CD8-positive, alpha-beta memory T cell (primary cell): ENCODE measurements at regions not wholly inside any gene's neighbourhood (a gene's known extent, or its start where the extent isn't known, plus 50 kb on each side); places are given as distances from the start of the nearest gene placed in this dataset.

Experiments
- CTCF ChIA-PET: fragments of 350-600 bp; sonication (Branson Sonifier 250); formaldehyde crosslinking; loops from one replicate; lab custom pipeline; 2021; ENCODE audit warnings: antibody characterized with exemption; lab: Charles Lee
- POLR2A ChIA-PET: fragments of 350-600 bp; sonication (Branson Sonifier 250); formaldehyde crosslinking; loops from one replicate; lab custom pipeline; 2021; ENCODE audit warnings: antibody characterized with exemption; lab: Charles Lee
- DNase-seq, 5 donors: peaks; one replicate each; pipeline versions ENCODE4 v3.0.0 to v3.0.0-alpha.2; 2020 to 2022; ENCODE audit warnings: mixed read lengths in 1 of 5
- H3K27ac ChIP-seq: one replicate; pipeline ENCODE4 v1.7.0; 2013; ENCODE audit warnings: low read depth, mild to moderate bottlenecking, low read length, moderate library complexity
- H3K27me3 ChIP-seq: 2 replicates; pipeline ENCODE4 v1.7.0; 2013; ENCODE audit warnings: low read length, mild to moderate bottlenecking; ENCODE audit not compliant: insufficient read depth, poor library complexity, severe bottlenecking
- H3K36me3 ChIP-seq: 2 replicates; pipeline ENCODE4 v1.7.0; 2013; ENCODE audit warnings: mild to moderate bottlenecking, low read length, moderate library complexity; ENCODE audit not compliant: insufficient read depth
- H3K4me1 ChIP-seq: 2 replicates; pipeline ENCODE4 v1.7.0; 2013; ENCODE audit warnings: mild to moderate bottlenecking, low read length, moderate library complexity; ENCODE audit not compliant: insufficient read depth
- H3K4me3 ChIP-seq: 2 replicates; pipeline ENCODE4 v1.7.0; 2013; ENCODE audit warnings: mild to moderate bottlenecking, low read length
- H3K9me3 ChIP-seq: 2 replicates; pipeline ENCODE4 v1.7.0; 2013; ENCODE audit warnings: mild to moderate bottlenecking, low read length
- H3K27ac Mint-ChIP-seq, 8 donors: one replicate each; pipeline ENCODE4 v1.8.0; 2020 to 2021; ENCODE audit warnings: mixed read lengths in 8 of 8, mild to moderate bottlenecking in 6 of 8, inconsistent platforms in 3 of 8, moderate library complexity in 3 of 8
- H3K27me3 Mint-ChIP-seq, 2 donors: one replicate each; pipeline ENCODE4 v1.8.0; 2020 to 2021; ENCODE audit warnings: mixed read lengths in 2 of 2, mild to moderate bottlenecking in 1 of 2, moderate library complexity in 1 of 2
- H3K36me3 Mint-ChIP-seq, 3 donors: one replicate each; pipeline ENCODE4 v1.8.0; 2020 to 2021; ENCODE audit warnings: mixed read lengths in 3 of 3, inconsistent platforms in 1 of 3, mild to moderate bottlenecking in 1 of 3
- H3K4me1 Mint-ChIP-seq, 3 donors: one replicate each; pipeline ENCODE4 v1.8.0; 2020 to 2021; ENCODE audit warnings: mixed read lengths in 3 of 3, inconsistent platforms in 1 of 3, mild to moderate bottlenecking in 1 of 3
- H3K4me3 Mint-ChIP-seq, 7 donors: one replicate each; pipeline ENCODE4 v1.8.0; 2020 to 2021; ENCODE audit warnings: mixed read lengths in 7 of 7, mild to moderate bottlenecking in 6 of 7, moderate library complexity in 4 of 7, inconsistent platforms in 2 of 7
- H3K9me3 Mint-ChIP-seq, 5 donors: one replicate each; pipeline ENCODE4 v1.8.0; 2020 to 2022; ENCODE audit warnings: mixed read lengths in 5 of 5, mild to moderate bottlenecking in 3 of 5, moderate library complexity in 2 of 5, inconsistent platforms in 1 of 5

DNA sequence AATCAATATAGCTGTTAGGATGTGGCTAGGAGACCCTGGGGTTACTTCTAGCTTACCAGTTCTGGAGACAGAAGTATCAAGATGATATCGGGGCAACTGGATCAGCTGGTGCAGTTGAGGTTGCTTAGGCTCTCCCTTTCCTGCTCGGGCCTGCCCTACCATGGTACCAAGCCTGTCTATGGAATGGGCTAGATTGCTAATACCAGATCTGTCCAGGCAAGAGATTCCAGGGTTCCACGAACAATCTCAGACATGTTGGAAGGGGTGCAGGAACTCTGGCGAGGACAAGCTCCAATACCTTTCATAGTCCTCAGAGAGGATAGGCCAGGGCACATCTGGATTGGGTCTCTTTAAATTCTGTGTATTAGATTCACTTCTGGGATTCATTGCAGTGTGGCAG is 53.8 kb downstream of the ADM start:
- H3K9me3 Mint-ChIP-seq: peaks cover 0 to 10% (median 2%) of the 10 kb centered on the region in 5 donors
- Histone ChIP-seq H3K27ac (no peak overlapping the region), H3K4me1 (no peaks in the 10 kb centered on the region), H3K36me3 (no peaks in the 10 kb centered on the region), H3K27me3 (no peaks in the 10 kb centered on the region), H3K4me3 (no peak overlapping the region), H3K9me3 (no peaks in the 10 kb centered on the region)
- H3K27me3 Mint-ChIP-seq: peaks cover 21 to 65% of the 10 kb centered on the region in 2 donors
- no peak overlapping the region for H3K27ac Mint-ChIP-seq
- POLR2A ChIA-PET: no interaction called here
- peaks cover 0 to 3% (median 0%) of the 10 kb centered on the region in 3 donors for H3K4me1 Mint-ChIP-seq
- H3K36me3 Mint-ChIP-seq: peaks cover 0 to 3% (median 0%) of the 10 kb centered on the region in 3 donors
- H3K4me3 Mint-ChIP-seq: no peak overlapping the region
- no peak for DNase-seq
- CTCF ChIA-PET: no interaction called here

DNA sequence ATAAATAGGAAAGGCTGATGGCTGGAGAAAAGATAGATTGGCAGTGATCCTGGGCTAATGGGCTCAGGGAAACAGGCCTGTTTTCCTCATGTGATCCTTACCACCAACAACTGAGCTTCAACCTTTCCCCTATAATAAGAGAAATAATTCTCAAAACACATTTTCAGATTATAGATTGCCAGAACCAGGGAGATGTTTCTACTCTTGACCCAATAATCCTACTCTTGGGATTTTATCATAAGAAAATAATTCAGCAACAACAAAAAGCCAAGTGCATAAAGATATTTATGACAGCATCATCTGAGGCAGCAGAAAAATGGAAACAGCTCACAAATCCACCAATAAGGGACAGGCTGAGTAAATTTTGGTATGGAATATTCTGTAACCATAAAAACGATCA is 54.3 kb downstream of the ADM start:
- POLR2A ChIA-PET: no interaction called here
- H3K27me3 Mint-ChIP-seq: peaks cover 18 to 63% of the 10 kb centered on the region in 2 donors

DNA sequence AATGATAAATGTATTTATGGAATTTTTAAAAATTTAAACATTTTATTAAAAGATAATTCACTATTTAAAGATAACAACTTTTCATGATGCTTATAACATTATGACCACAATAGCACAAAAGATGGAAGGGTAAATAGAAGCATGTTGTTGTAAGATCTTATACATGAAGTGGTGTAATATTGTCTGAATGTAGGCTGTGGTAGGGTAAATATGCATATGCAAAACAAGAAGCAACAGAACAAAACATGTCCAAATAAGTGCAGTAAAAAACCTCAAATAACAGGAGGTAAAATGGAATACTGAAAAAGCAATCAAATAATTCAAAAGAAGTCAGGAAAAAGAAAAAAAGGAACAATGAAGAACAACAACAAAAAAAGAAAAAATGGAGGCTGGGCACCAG is 56.0 kb downstream of the ADM start:
- no peaks in the 10 kb centered on the region for H3K9me3 ChIP-seq

More for the DNA sequence above, 54.3 kb downstream of the ADM start:
- Mint-ChIP-seq H3K4me1 (peaks cover 0 to 3% (median 0%) of the 10 kb centered on the region in 3 donors), H3K4me3 (no peak overlapping the region), H3K9me3 (peaks cover 0 to 10% (median 2%) of the 10 kb centered on the region in 5 donors), H3K36me3 (peaks cover 0 to 3% (median 0%) of the 10 kb centered on the region in 3 donors), H3K27ac (no peak overlapping the region)
- Histone ChIP-seq H3K4me1 (no peaks in the 10 kb centered on the region), H3K27ac (no peak overlapping the region), H3K9me3 (no peaks in the 10 kb centered on the region), H3K4me3 (no peak overlapping the region), H3K27me3 (no peaks in the 10 kb centered on the region), H3K36me3 (no peaks in the 10 kb centered on the region)
- no peak for DNase-seq
- CTCF ChIA-PET: no interaction called here

DNA sequence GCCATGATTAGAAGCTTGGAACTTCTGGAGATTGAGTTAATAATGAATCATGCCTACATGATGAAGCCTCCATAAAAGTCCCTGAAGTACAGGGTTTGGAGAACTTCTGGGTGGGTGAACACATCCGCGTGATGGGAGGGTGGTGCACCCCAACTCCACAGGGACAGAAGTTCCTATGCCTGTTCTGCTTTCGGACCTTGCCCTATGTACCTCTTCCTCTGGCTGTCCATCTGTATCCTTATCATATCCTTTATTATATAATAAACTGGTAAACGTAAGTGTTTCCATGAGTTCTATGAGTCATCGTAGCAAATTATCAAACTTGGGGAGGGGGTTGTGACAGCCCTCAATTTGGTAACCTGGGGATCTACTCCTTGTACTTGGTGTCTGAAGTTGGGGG is 60.2 kb downstream of the ADM start:
- Mint-ChIP-seq H3K4me3 (no peak overlapping the region), H3K4me1 (peaks cover 5 to 6% (median 5%) of the 10 kb centered on the region in 3 donors), H3K27ac (no peak overlapping the region), H3K27me3 (peaks cover 10 to 24% of the 10 kb centered on the region in 2 donors), H3K36me3 (peaks cover 0 to 9% (median 0%) of the 10 kb centered on the region in 3 donors), H3K9me3 (peaks cover 0 to 6% (median 4%) of the 10 kb centered on the region in 5 donors)
- H3K36me3 ChIP-seq: no peaks in the 10 kb centered on the region
- ChIA-PET CTCF (no interaction called here), POLR2A (no interaction called here)
- no peak overlapping the region for H3K27ac ChIP-seq
- H3K9me3 ChIP-seq: no peaks in the 10 kb centered on the region
- no peaks in the 10 kb centered on the region for H3K4me1 ChIP-seq
- no peak for DNase-seq
- no peak overlapping the region for H3K4me3 ChIP-seq
- no peaks in the 10 kb centered on the region for H3K27me3 ChIP-seq

More for the DNA sequence above, 56.0 kb downstream of the ADM start:
- peaks cover 0 to 3% (median 0%) of the 10 kb centered on the region in 3 donors for H3K36me3 Mint-ChIP-seq
- CTCF ChIA-PET: no interaction called here
- H3K4me3 Mint-ChIP-seq: no peak overlapping the region
- DNase-seq: no peak
- Histone ChIP-seq H3K27ac (no peak overlapping the region), H3K36me3 (no peaks in the 10 kb centered on the region), H3K4me1 (no peaks in the 10 kb centered on the region), H3K27me3 (no peaks in the 10 kb centered on the region), H3K4me3 (no peak overlapping the region)
- H3K27ac Mint-ChIP-seq: no peak overlapping the region
- POLR2A ChIA-PET: no interaction called here
- H3K9me3 Mint-ChIP-seq: peaks cover 0 to 10% (median 2%) of the 10 kb centered on the region in 5 donors
- H3K4me1 Mint-ChIP-seq: peaks cover 0 to 3% (median 0%) of the 10 kb centered on the region in 3 donors
- peaks cover 18 to 49% of the 10 kb centered on the region in 2 donors for H3K27me3 Mint-ChIP-seq

DNA sequence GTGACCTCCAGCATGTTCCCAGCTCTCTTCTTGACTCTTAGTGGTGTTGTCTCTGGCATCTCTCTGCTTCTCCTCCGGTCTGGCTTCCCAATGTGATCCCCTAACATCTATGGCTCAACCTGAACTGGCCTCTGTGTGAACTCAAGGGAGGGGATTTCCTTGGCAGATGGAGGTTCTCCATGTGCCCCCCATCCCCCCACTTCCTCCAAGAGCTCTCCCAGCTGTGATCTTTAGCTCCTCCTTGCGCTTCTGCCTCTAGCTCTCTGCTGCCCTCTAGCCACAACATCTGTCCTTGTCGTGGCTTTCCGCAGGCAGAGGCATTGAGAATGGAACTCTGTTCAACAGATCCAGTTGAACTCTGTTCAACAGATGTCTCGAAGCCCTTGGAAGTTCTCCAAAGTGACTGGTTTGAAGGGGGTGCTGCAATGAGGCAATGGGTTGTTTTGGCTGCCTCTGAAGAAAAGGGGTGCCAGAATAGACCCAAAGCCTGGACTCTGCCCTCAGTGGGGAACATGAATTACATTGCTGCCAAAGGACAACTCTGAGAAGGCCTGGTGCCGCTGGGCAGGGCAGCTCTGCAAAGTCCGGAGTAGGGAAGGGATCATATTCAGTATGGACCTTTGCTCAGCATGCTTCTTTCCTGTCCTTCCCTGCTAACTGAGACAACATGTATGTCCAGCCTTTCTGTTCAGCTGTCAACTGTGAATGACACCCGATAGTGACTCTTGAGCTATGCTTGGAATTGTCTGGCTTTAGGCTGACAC is 61.9 kb downstream of the ADM start:
- Mint-ChIP-seq H3K4me1 (peaks cover 5 to 6% (median 5%) of the 10 kb centered on the region in 3 donors), H3K27me3 (peaks cover 5 to 22% of the 10 kb centered on the region in 2 donors), H3K4me3 (peak overlapping the region in 1 of 7 donors; percentile 67), H3K9me3 (peaks cover 0 to 2% (median 0%) of the 10 kb centered on the region in 5 donors), H3K27ac (peak overlapping the region in 1 of 8 donors; percentile 32), H3K36me3 (peaks cover 0 to 6% (median 0%) of the 10 kb centered on the region in 3 donors)
- DNase-seq: peak in 4 of 5 donors; percentile 9 to 24 (median 18)
- H3K27ac ChIP-seq: no peak overlapping the region
- H3K36me3 ChIP-seq: no peaks in the 10 kb centered on the region
- H3K4me1 ChIP-seq: no peaks in the 10 kb centered on the region
- CTCF ChIA-PET: interaction anchor here (0.7 to 1.8 kb wide), 4 partner anchors 9 to 59 kb away, joined by 4 to 7 read pairs (median 6); no protein-coding TSS in a partner anchor
- H3K27me3 ChIP-seq: no peaks in the 10 kb centered on the region
- H3K9me3 ChIP-seq: no peaks in the 10 kb centered on the region
- POLR2A ChIA-PET: no interaction called here
- H3K4me3 ChIP-seq: no peak overlapping the region

DNA sequence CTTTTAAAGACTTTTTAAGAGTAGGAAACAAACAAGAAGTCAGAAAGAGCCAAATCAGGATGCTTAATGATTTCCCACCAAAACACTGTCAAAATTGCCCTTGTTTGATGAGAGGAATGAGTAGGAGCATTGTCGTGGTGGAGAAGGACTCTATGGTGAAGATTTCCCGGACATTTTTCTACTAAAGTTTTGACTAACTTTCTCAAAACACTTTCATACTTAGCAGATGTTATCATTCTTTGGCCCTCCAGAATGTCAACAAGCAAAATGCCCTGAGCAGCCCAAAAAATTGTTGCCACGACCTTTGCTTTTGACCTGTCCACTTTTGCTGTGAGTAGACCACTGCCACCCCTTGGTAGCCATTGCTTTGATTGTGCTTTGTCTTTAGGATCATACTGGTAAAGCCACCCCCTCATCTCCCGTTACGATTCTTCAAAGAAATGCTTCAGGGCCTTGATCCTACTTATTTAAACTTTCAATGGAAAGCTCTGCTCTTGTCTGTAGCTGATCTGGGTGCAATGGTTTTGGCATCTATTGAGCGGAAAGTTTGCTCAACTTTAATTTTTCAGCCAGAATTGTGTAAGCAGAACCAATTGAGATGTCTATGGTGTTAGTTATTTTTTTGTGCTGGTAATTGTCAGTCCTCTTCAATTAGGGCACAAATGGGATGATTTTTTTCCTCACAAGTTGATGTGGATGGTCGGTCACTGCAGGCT is 67.2 kb downstream of the ADM start:
- Mint-ChIP-seq H3K27ac (no peak overlapping the region), H3K27me3 (peaks cover 7 to 30% of the 10 kb centered on the region in 2 donors), H3K4me3 (no peak overlapping the region), H3K9me3 (peaks cover 0 to 2% (median 0%) of the 10 kb centered on the region in 5 donors), H3K36me3 (peaks cover 0 to 6% (median 0%) of the 10 kb centered on the region in 3 donors), H3K4me1 (no peaks in the 10 kb centered on the region)
- no peak overlapping the region for H3K27ac ChIP-seq
- ChIA-PET POLR2A (no interaction called here), CTCF (no interaction called here)
- H3K36me3 ChIP-seq: no peaks in the 10 kb centered on the region
- H3K9me3 ChIP-seq: no peaks in the 10 kb centered on the region
- DNase-seq: no peak
- H3K4me3 ChIP-seq: no peak overlapping the region
- no peaks in the 10 kb centered on the region for H3K27me3 ChIP-seq
- no peaks in the 10 kb centered on the region for H3K4me1 ChIP-seq

DNA sequence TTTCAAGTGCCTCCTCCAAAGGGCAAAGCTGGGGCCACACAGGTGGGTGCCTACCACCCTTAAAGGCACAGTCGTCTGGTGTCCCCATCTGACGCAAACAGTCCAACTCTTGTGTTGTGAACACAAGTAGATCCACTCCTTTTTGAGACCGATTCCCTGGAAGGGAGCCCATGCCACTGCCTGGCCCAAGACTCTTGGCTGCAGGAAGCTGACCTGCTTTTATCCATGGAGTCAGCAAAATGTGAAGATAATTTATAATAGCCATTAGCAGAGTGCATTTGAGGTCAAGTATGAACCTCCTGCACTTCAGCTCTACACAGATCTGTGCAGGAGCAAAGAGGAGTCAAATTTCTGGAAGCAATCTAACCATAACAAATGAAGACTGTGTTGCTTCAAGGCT is 68.5 kb downstream of the ADM start:
- H3K27ac ChIP-seq: no peak overlapping the region
- H3K4me3 Mint-ChIP-seq: no peak overlapping the region
- no peaks in the 10 kb centered on the region for H3K36me3 ChIP-seq
- H3K4me1 ChIP-seq: no peaks in the 10 kb centered on the region
- H3K9me3 ChIP-seq: no peaks in the 10 kb centered on the region
- no peaks in the 10 kb centered on the region for H3K36me3 Mint-ChIP-seq
- no peak for DNase-seq
- peak overlapping the region in 1 of 8 donors; percentile 54 for H3K27ac Mint-ChIP-seq
- no peaks in the 10 kb centered on the region for H3K4me1 Mint-ChIP-seq
- no peaks in the 10 kb centered on the region for H3K27me3 ChIP-seq
- ChIA-PET CTCF (no interaction called here), POLR2A (no interaction called here)
- peaks cover 4 to 28% of the 10 kb centered on the region in 2 donors for H3K27me3 Mint-ChIP-seq
- H3K4me3 ChIP-seq: no peak overlapping the region
- H3K9me3 Mint-ChIP-seq: no peaks in the 10 kb centered on the region

DNA sequence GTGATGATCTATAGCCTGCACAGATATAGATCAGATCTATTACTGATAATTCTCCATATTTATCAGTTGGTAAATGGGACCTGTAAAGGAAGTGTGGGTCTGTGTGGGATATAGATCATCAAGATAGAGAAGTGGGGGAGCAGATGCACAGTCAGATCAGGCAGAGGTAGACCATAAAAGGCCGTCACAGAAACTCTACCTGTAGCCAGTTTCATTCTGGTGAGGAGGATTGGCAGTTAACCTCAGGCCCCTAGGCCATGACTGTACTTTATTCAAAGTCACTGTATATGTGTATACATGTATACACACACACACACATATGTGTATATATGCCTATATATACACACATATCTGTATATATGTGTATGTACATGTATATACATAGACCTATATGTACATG is 69.1 kb downstream of the ADM start:
- no peak overlapping the region for H3K4me3 ChIP-seq
- Mint-ChIP-seq H3K4me1 (no peaks in the 10 kb centered on the region), H3K27me3 (peaks cover 4 to 28% of the 10 kb centered on the region in 2 donors), H3K9me3 (no peaks in the 10 kb centered on the region), H3K36me3 (no peaks in the 10 kb centered on the region), H3K27ac (no peak overlapping the region), H3K4me3 (no peak overlapping the region)
- no peaks in the 10 kb centered on the region for H3K4me1 ChIP-seq
- H3K36me3 ChIP-seq: no peaks in the 10 kb centered on the region
- no peak for DNase-seq
- ChIA-PET CTCF (no interaction called here), POLR2A (no interaction called here)
- no peaks in the 10 kb centered on the region for H3K9me3 ChIP-seq
- no peaks in the 10 kb centered on the region for H3K27me3 ChIP-seq
- no peak overlapping the region for H3K27ac ChIP-seq
